ENCODE measurements at regions not wholly inside any gene's neighbourhood (a gene's known extent, or its start where the extent isn't known, plus 50 kb on each side); places are given as distances from the start of the nearest gene placed in this dataset.

- H3K27me3 ChIP-seq (replicated peaks; ENCODE audit: insufficient read depth, low read depth, low read length, poor library complexity) = peaks cover 17% of the 10 kb centered on the region
- no TSS peak for BruUV-seq (replicated peaks)
- TF ChIP-seq CTCF (conservative IDR thresholded peaks at IDR 0.05; ENCODE audit: low read depth, low read length) (no peak), EZH2 (IDR thresholded peaks at IDR 0.05; ENCODE audit: borderline replicate concordance, low read depth, low read length, poor library complexity, severe bottlenecking) (no peak)
- H3K36me3 ChIP-seq (ENCODE audit: insufficient read depth, low read length, poor library complexity, severe bottlenecking) = no peaks in the 10 kb centered on the region
- intact Hi-C loops (cut with micrococcal nuclease; ENCODE audit: unreplicated experiment) = loop anchor here (2.0 kb wide), 1 partner anchor 147 kb away; no protein-coding TSS in a partner anchor
- no peak for DNase-seq (ENCODE audit: low spot score)
- ChIA-PET POLR2A (ENCODE audit: low non-redundant PET) (no interaction called here), CTCF (no interaction called here)
- no peaks in the 10 kb centered on the region for H3K9me3 ChIP-seq (ENCODE audit: low read depth, low read length, poor library complexity, severe bottlenecking)
- H3K4me1 ChIP-seq (ENCODE audit: insufficient read depth, low read length, poor library complexity, severe bottlenecking) = no peaks in the 10 kb centered on the region
- no peak overlapping the region for H3K4me3 ChIP-seq (ENCODE audit: low read depth, low read length, poor library complexity, severe bottlenecking)
- no peak overlapping the region for H3K27ac ChIP-seq (ENCODE audit: low read depth, low read length, poor library complexity, severe bottlenecking)
These were observed 206.2 kb downstream of the SLCO4C1 start for GRCh38 chr5:102089883-102090282.

GRCh38 chr5:102087906-102088305 lies 208.2 kb downstream of the SLCO4C1 start:
- H3K27ac ChIP-seq (ENCODE audit: low read depth, low read length, poor library complexity, severe bottlenecking) = no peak overlapping the region
- POLR2A ChIA-PET (ENCODE audit: low non-redundant PET) = no interaction called here
- H3K27me3 ChIP-seq (replicated peaks; ENCODE audit: insufficient read depth, low read depth, low read length, poor library complexity) = peaks cover 17% of the 10 kb centered on the region
- H3K36me3 ChIP-seq (ENCODE audit: insufficient read depth, low read length, poor library complexity, severe bottlenecking) = no peaks in the 10 kb centered on the region
- intact Hi-C loops (cut with micrococcal nuclease; ENCODE audit: unreplicated experiment) = no loop called here
- no peaks in the 10 kb centered on the region for H3K4me1 ChIP-seq (ENCODE audit: insufficient read depth, low read length, poor library complexity, severe bottlenecking)
- DNase-seq (ENCODE audit: low spot score) = no peak
- TF ChIP-seq EZH2 (IDR thresholded peaks at IDR 0.05; ENCODE audit: borderline replicate concordance, low read depth, low read length, poor library complexity, severe bottlenecking) (no peak), CTCF (conservative IDR thresholded peaks at IDR 0.05; ENCODE audit: low read depth, low read length) (no peak)
- CTCF ChIA-PET = no interaction called here
- no peaks in the 10 kb centered on the region for H3K9me3 ChIP-seq (ENCODE audit: low read depth, low read length, poor library complexity, severe bottlenecking)
- no peak overlapping the region for H3K4me3 ChIP-seq (ENCODE audit: low read depth, low read length, poor library complexity, severe bottlenecking)
- BruUV-seq (replicated peaks) = no TSS peak

- ChIA-PET CTCF (no interaction called here), POLR2A (ENCODE audit: low non-redundant PET) (no interaction called here)
These were observed 215.8 kb downstream of the SLCO4C1 start for GRCh38 chr5:102080288-102080687.

More at GRCh38 chr5:102080288-102080687, 215.8 kb downstream of the SLCO4C1 start:
- no peak for TF ChIP-seq EZH2 (IDR thresholded peaks at IDR 0.05; ENCODE audit: borderline replicate concordance, low read depth, low read length, poor library complexity, severe bottlenecking)
- no peak for TF ChIP-seq CTCF (conservative IDR thresholded peaks at IDR 0.05; ENCODE audit: low read depth, low read length)
- Histone ChIP-seq H3K36me3 (ENCODE audit: insufficient read depth, low read length, poor library complexity, severe bottlenecking) (no peaks in the 10 kb centered on the region), H3K4me3 (ENCODE audit: low read depth, low read length, poor library complexity, severe bottlenecking) (no peak overlapping the region), H3K9me3 (ENCODE audit: low read depth, low read length, poor library complexity, severe bottlenecking) (no peaks in the 10 kb centered on the region), H3K4me1 (ENCODE audit: insufficient read depth, low read length, poor library complexity, severe bottlenecking) (no peaks in the 10 kb centered on the region), H3K27me3 (replicated peaks; ENCODE audit: insufficient read depth, low read depth, low read length, poor library complexity) (no peaks in the 10 kb centered on the region), H3K27ac (ENCODE audit: low read depth, low read length, poor library complexity, severe bottlenecking) (no peak overlapping the region)
- intact Hi-C loops (cut with micrococcal nuclease; ENCODE audit: unreplicated experiment) = no loop called here
- DNase-seq (ENCODE audit: low spot score) = no peak
- no TSS peak for BruUV-seq (replicated peaks)

Data from A673 (cell line).